ENCODE measurements at regions not wholly inside any gene's neighbourhood (a gene's known extent, or its start where the extent isn't known, plus 50 kb on each side); places are given as distances from the start of the nearest gene placed in this dataset.

- no peak for DNase-seq (ENCODE audit: low spot score)
- in situ Hi-C loops (cut with MboI; ENCODE audit: low pct_unique_long_range_greater_than_20kb, low sequenced_read_pairs, unreplicated experiment), result no loop called here
- no peak for TF ChIP-seq CTCF (IDR thresholded peaks at IDR 0.05; ENCODE audit: extremely low read depth, insufficient read depth, missing control alignments)
Measured at GRCh38 chr20:53878262-53879047, 191.9 kb downstream of the BCAS1 start.

GRCh38 chr20:53876956-53877355 is 193.4 kb downstream of the BCAS1 start:
- TF ChIP-seq CTCF (IDR thresholded peaks at IDR 0.05; ENCODE audit: extremely low read depth, insufficient read depth, missing control alignments), result no peak
- in situ Hi-C loops (cut with MboI; ENCODE audit: low pct_unique_long_range_greater_than_20kb, low sequenced_read_pairs, unreplicated experiment), result no loop called here
- DNase-seq (ENCODE audit: low spot score), result no peak

GRCh38 chr20:53876470-53876869 is 193.9 kb downstream of the BCAS1 start:
- in situ Hi-C loops (cut with MboI; ENCODE audit: low pct_unique_long_range_greater_than_20kb, low sequenced_read_pairs, unreplicated experiment), result no loop called here
- no peak for TF ChIP-seq CTCF (IDR thresholded peaks at IDR 0.05; ENCODE audit: extremely low read depth, insufficient read depth, missing control alignments)

GRCh38 chr20:53875452-53875851 is 194.9 kb downstream of the BCAS1 start:
- in situ Hi-C loops (cut with MboI; ENCODE audit: low pct_unique_long_range_greater_than_20kb, low sequenced_read_pairs, unreplicated experiment), result no loop called here
- no peak for TF ChIP-seq CTCF (IDR thresholded peaks at IDR 0.05; ENCODE audit: extremely low read depth, insufficient read depth, missing control alignments)
- DNase-seq (ENCODE audit: low spot score), result no peak

More at GRCh38 chr20:53876470-53876869, 193.9 kb downstream of the BCAS1 start:
- no peak for DNase-seq (ENCODE audit: low spot score)

GRCh38 chr20:53874706-53875105 is 195.7 kb downstream of the BCAS1 start:
- in situ Hi-C loops (cut with MboI; ENCODE audit: low pct_unique_long_range_greater_than_20kb, low sequenced_read_pairs, unreplicated experiment), result no loop called here
- DNase-seq (ENCODE audit: low spot score), result no peak
- no peak for TF ChIP-seq CTCF (IDR thresholded peaks at IDR 0.05; ENCODE audit: extremely low read depth, insufficient read depth, missing control alignments)

GRCh38 chr20:53874104-53874503 is 196.3 kb downstream of the BCAS1 start:
- TF ChIP-seq CTCF (IDR thresholded peaks at IDR 0.05; ENCODE audit: extremely low read depth, insufficient read depth, missing control alignments), result no peak
- in situ Hi-C loops (cut with MboI; ENCODE audit: low pct_unique_long_range_greater_than_20kb, low sequenced_read_pairs, unreplicated experiment), result no loop called here
- DNase-seq (ENCODE audit: low spot score), result no peak
